IPS-15b (cell line): ENCODE measurements at regions not wholly inside any gene's neighbourhood (a gene's known extent, or its start where the extent isn't known, plus 50 kb on each side); places are given as distances from the start of the nearest gene placed in this dataset.
"Not testable (repeated sequence)": the region's sequence is repeated elsewhere in the genome, so short reads cannot be mapped to it uniquely, and the experiment has no call there.

Experiments
- H3K27me3 ChIP-seq: one replicate; pipeline ENCODE4 v1.6.1; 2013; ENCODE audit warnings: low read length; ENCODE audit not compliant: control insufficient read depth, insufficient read depth
- H3K36me3 ChIP-seq: one replicate; pipeline ENCODE4 v1.6.1; 2013; ENCODE audit warnings: low read length; ENCODE audit not compliant: control insufficient read depth, insufficient read depth
- H3K4me1 ChIP-seq: one replicate; pipeline ENCODE4 v1.6.1; 2013; ENCODE audit warnings: mild to moderate bottlenecking, low read length; ENCODE audit not compliant: control insufficient read depth, insufficient read depth
- H3K4me3 ChIP-seq: one replicate; pipeline ENCODE4 v1.5.1; 2013; ENCODE audit warnings: low read depth, low read length
- H3K9ac ChIP-seq: one replicate; pipeline ENCODE4 v1.6.1; 2013; ENCODE audit warnings: low read depth, mild to moderate bottlenecking, low read length
- H3K9me3 ChIP-seq: one replicate; pipeline ENCODE4 v1.6.1; 2013; ENCODE audit warnings: mild to moderate bottlenecking, low read length; ENCODE audit not compliant: control insufficient read depth, insufficient read depth

- Histone ChIP-seq H3K4me1 (no peaks in the 10 kb centered on the region), H3K9me3 (no peaks in the 10 kb centered on the region), H3K36me3 (no peaks in the 10 kb centered on the region), H3K4me3 (no peak overlapping the region), H3K27me3 (peaks cover 2% of the 10 kb centered on the region), H3K9ac (no peak overlapping the region)
These were observed 51.2 kb upstream of the GPR31 start for GRCh38 chr6:167208819-167209576.

- no peaks in the 10 kb centered on the region for H3K9me3 ChIP-seq
- no peak overlapping the region for H3K9ac ChIP-seq
- H3K27me3 ChIP-seq, result peaks cover 2% of the 10 kb centered on the region
- no peak overlapping the region for H3K4me3 ChIP-seq
- no peaks in the 10 kb centered on the region for H3K36me3 ChIP-seq
- no peaks in the 10 kb centered on the region for H3K4me1 ChIP-seq
These were observed 51.8 kb upstream of the GPR31 start for GRCh38 chr6:167209577-167209975.

GRCh38 chr6:167210375-167211294 lies 52.9 kb upstream of the GPR31 start:
- Histone ChIP-seq H3K4me1 (no peaks in the 10 kb centered on the region), H3K36me3 (no peaks in the 10 kb centered on the region), H3K27me3 (peaks cover 2% of the 10 kb centered on the region), H3K9me3 (no peaks in the 10 kb centered on the region), H3K9ac (no peak overlapping the region), H3K4me3 (no peak overlapping the region)

- Histone ChIP-seq H3K9ac (no peak overlapping the region), H3K4me1 (no peaks in the 10 kb centered on the region), H3K36me3 (no peaks in the 10 kb centered on the region), H3K27me3 (peaks cover 2% of the 10 kb centered on the region), H3K9me3 (no peaks in the 10 kb centered on the region), H3K4me3 (no peak overlapping the region)
These were observed 53.5 kb upstream of the GPR31 start for GRCh38 chr6:167211295-167211648.

- Histone ChIP-seq H3K4me1 (no peaks in the 10 kb centered on the region), H3K9ac (no peak overlapping the region), H3K36me3 (no peaks in the 10 kb centered on the region), H3K27me3 (peaks cover 2% of the 10 kb centered on the region), H3K4me3 (no peak overlapping the region), H3K9me3 (no peaks in the 10 kb centered on the region)
These were observed 54.3 kb upstream of the GPR31 start for GRCh38 chr6:167211881-167212712.

GRCh38 chr6:167212713-167213005 lies 54.9 kb upstream of the GPR31 start:
- Histone ChIP-seq H3K36me3 (no peaks in the 10 kb centered on the region), H3K9me3 (no peaks in the 10 kb centered on the region), H3K4me1 (no peaks in the 10 kb centered on the region)

GRCh38 chr6:167214206-167214605 lies 56.4 kb upstream of the GPR31 start:
- no peak overlapping the region for H3K9ac ChIP-seq
- H3K9me3 ChIP-seq, result no peaks in the 10 kb centered on the region
- peaks cover 5% of the 10 kb centered on the region for H3K27me3 ChIP-seq
- H3K4me3 ChIP-seq, result no peak overlapping the region
- no peaks in the 10 kb centered on the region for H3K36me3 ChIP-seq
- H3K4me1 ChIP-seq, result no peaks in the 10 kb centered on the region

More at GRCh38 chr6:167212713-167213005, 54.9 kb upstream of the GPR31 start:
- Histone ChIP-seq H3K4me3 (no peak overlapping the region), H3K9ac (no peak overlapping the region), H3K27me3 (peaks cover 2% of the 10 kb centered on the region)

- not testable (repeated sequence) for H3K9me3 ChIP-seq, H3K4me3 ChIP-seq, H3K9ac ChIP-seq, H3K36me3 ChIP-seq, H3K4me1 ChIP-seq, H3K27me3 ChIP-seq
These were observed 57.9 kb upstream of the GPR31 start for GRCh38 chr6:167215429-167216250.

- H3K4me3 ChIP-seq, H3K9ac ChIP-seq, H3K4me1 ChIP-seq, H3K36me3 ChIP-seq, H3K9me3 ChIP-seq, H3K27me3 ChIP-seq: not testable (repeated sequence)
These were observed 58.7 kb upstream of the GPR31 start for GRCh38 chr6:167216390-167217050.

- not testable (repeated sequence) for H3K9me3 ChIP-seq, H3K9ac ChIP-seq, H3K4me1 ChIP-seq, H3K36me3 ChIP-seq, H3K27me3 ChIP-seq, H3K4me3 ChIP-seq
These were observed 59.3 kb upstream of the GPR31 start for GRCh38 chr6:167217073-167217472.
